Osteocyte (in vitro differentiated cells): ENCODE measurements at regions not wholly inside any gene's neighbourhood (a gene's known extent, or its start where the extent isn't known, plus 50 kb on each side); places are given as distances from the start of the nearest gene placed in this dataset.

Source experiments
- DNase-seq: peaks from one replicate; pipeline ENCODE4 v3.0.0; 2021; ENCODE audit warnings: mixed read lengths; ENCODE audit not compliant: unreplicated experiment; ENCODE audit errors: extremely low spot score
- H3K27ac Mint-ChIP-seq: one replicate; pipeline ENCODE4 v1.8.0; 2021; ENCODE audit warnings: mild to moderate bottlenecking, mixed read lengths; ENCODE audit not compliant: unreplicated experiment
- H3K27me3 Mint-ChIP-seq: one replicate; pipeline ENCODE4 v1.8.0; 2021; ENCODE audit warnings: mixed read lengths; ENCODE audit not compliant: unreplicated experiment
- H3K36me3 Mint-ChIP-seq: one replicate; pipeline ENCODE4 v1.8.0; 2021; ENCODE audit warnings: mixed read lengths; ENCODE audit not compliant: unreplicated experiment
- H3K4me1 Mint-ChIP-seq: one replicate; pipeline ENCODE4 v1.8.0; 2021; ENCODE audit warnings: mixed read lengths; ENCODE audit not compliant: unreplicated experiment
- H3K4me3 Mint-ChIP-seq: one replicate; pipeline ENCODE4 v1.8.0; 2021; ENCODE audit warnings: mild to moderate bottlenecking, moderate library complexity, mixed read lengths; ENCODE audit not compliant: unreplicated experiment
- H3K9me3 Mint-ChIP-seq: one replicate; pipeline ENCODE4 v1.8.0; 2021; ENCODE audit warnings: mixed read lengths; ENCODE audit not compliant: unreplicated experiment
- CTCF ChIP-seq: fragments of 200-600 bp; sonication (generic); IDR thresholded peaks from 2 replicates; pipeline ENCODE4 v1.5.0; 2021; ENCODE audit warnings: antibody characterized with exemption, mild to moderate bottlenecking, moderate library complexity

GRCh38 chr2:239760596-239760995 is 264.5 kb downstream of the NDUFA10 start:
- DNase-seq, result no peak
- Mint-ChIP-seq H3K9me3 (peaks cover 7% of the 10 kb centered on the region), H3K36me3 (no peaks in the 10 kb centered on the region), H3K4me3 (no peak overlapping the region), H3K4me1 (no peaks in the 10 kb centered on the region), H3K27ac (no peak overlapping the region), H3K27me3 (no peaks in the 10 kb centered on the region)
- TF ChIP-seq CTCF, result no peak

- DNase-seq, result no peak
- Mint-ChIP-seq H3K36me3 (no peaks in the 10 kb centered on the region), H3K9me3 (peaks cover 17% of the 10 kb centered on the region), H3K27me3 (no peaks in the 10 kb centered on the region), H3K27ac (no peak overlapping the region), H3K4me1 (no peaks in the 10 kb centered on the region), H3K4me3 (no peak overlapping the region)
- TF ChIP-seq CTCF, result no peak
Measured at GRCh38 chr2:239758279-239758877, 266.8 kb downstream of the NDUFA10 start.

GRCh38 chr2:239756790-239757760 is 268.1 kb downstream of the NDUFA10 start:
- Mint-ChIP-seq H3K4me3 (no peak overlapping the region), H3K36me3 (no peaks in the 10 kb centered on the region), H3K27ac (no peak overlapping the region), H3K9me3 (peaks cover 17% of the 10 kb centered on the region), H3K27me3 (no peaks in the 10 kb centered on the region), H3K4me1 (no peaks in the 10 kb centered on the region)
- DNase-seq, result no peak
- no peak for TF ChIP-seq CTCF

- Mint-ChIP-seq H3K4me1 (no peaks in the 10 kb centered on the region), H3K36me3 (no peaks in the 10 kb centered on the region), H3K4me3 (no peak overlapping the region), H3K27me3 (no peaks in the 10 kb centered on the region), H3K27ac (no peak overlapping the region), H3K9me3 (peaks cover 17% of the 10 kb centered on the region)
- no peak for TF ChIP-seq CTCF
- no peak for DNase-seq
Measured at GRCh38 chr2:239756031-239756789, 268.9 kb downstream of the NDUFA10 start.

GRCh38 chr2:239753401-239753837 is 271.7 kb downstream of the NDUFA10 start:
- Mint-ChIP-seq H3K27ac (no peak overlapping the region), H3K4me3 (no peak overlapping the region), H3K36me3 (no peaks in the 10 kb centered on the region), H3K9me3 (peaks cover 10% of the 10 kb centered on the region), H3K27me3 (no peaks in the 10 kb centered on the region), H3K4me1 (no peaks in the 10 kb centered on the region)
- TF ChIP-seq CTCF, result no peak
- DNase-seq, result no peak
